ENCODE measurements at regions not wholly inside any gene's neighbourhood (a gene's known extent, or its start where the extent isn't known, plus 50 kb on each side); places are given as distances from the start of the nearest gene placed in this dataset.

DNA sequence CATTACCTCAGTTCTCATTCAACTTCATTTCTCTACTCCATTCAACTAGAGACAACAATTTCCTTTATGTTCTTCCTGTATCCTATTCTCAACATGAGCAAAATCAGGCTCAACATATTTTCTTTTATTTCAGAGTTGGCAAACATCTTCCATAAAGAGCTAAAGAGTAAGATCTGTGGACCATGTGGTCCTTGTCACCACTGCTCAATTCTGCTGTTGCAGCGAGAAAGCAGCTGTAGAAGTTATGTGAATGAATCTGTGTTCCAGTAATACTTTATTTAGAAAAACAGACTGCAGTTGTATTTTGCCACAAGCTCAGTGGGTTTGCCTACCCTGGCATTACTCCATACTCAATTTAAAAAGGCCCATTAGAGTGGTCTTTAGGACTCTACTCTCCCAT, 2057.3 kb downstream of the ARAP2 start:
- H3K27ac Mint-ChIP-seq = no peak overlapping the region

GRCh38 chr4:34191443-34191842, 2052.9 kb downstream of the ARAP2 start:
- Mint-ChIP-seq H3K9me3 (no peaks in the 10 kb centered on the region), H3K4me1 (ENCODE audit: low read depth) (no peaks in the 10 kb centered on the region), H3K4me3 (no peak overlapping the region), H3K27ac (no peak overlapping the region), H3K36me3 (ENCODE audit: low read depth) (no peaks in the 10 kb centered on the region), H3K27me3 (no peaks in the 10 kb centered on the region)
- Histone ChIP-seq H3K9me3 (ENCODE audit: control insufficient read depth in 1 of 2, insufficient read depth in 1 of 2, low read length in 2 of 2) (peaks cover 0 to 6% of the 10 kb centered on the region in 2 experiments), H3K27me3 (ENCODE audit: control insufficient read depth in 1 of 2, insufficient read depth in 2 of 2, low read length in 2 of 2) (no peaks in the 10 kb centered on the region), H3K4me3 (ENCODE audit: low read length) (no peak overlapping the region), H3K36me3 (ENCODE audit: insufficient read depth, low read length) (no peaks in the 10 kb centered on the region), H3K27ac (ENCODE audit: low read depth in 1 of 2, low read length in 2 of 2) (no peak overlapping the region), H3K4me1 (ENCODE audit: insufficient read depth, low read length) (no peaks in the 10 kb centered on the region)
- POLR2A ChIA-PET = no interaction called here
- intact Hi-C loops (cut with DNase I, micrococcal nuclease) = no loop called here
- no peak for ATAC-seq (ENCODE audit: poor library complexity)
- DNase-seq = no peak
- CTCF ChIA-PET = no interaction called here
- TF ChIP-seq CTCF (IDR thresholded peaks at IDR 0.05) = no peak

More for the DNA sequence above, 2057.3 kb downstream of the ARAP2 start:
- ChIA-PET CTCF (no interaction called here), POLR2A (no interaction called here)
- TF ChIP-seq CTCF (IDR thresholded peaks at IDR 0.05) = no peak
- no peak for ATAC-seq (ENCODE audit: poor library complexity)
- Histone ChIP-seq H3K27ac (ENCODE audit: low read depth in 1 of 2, low read length in 2 of 2) (no peak overlapping the region), H3K27me3 (ENCODE audit: control insufficient read depth in 1 of 2, insufficient read depth in 2 of 2, low read length in 2 of 2) (no peaks in the 10 kb centered on the region), H3K4me3 (ENCODE audit: low read length) (no peak overlapping the region), H3K9me3 (ENCODE audit: control insufficient read depth in 1 of 2, insufficient read depth in 1 of 2, low read length in 2 of 2) (peaks cover 0 to 6% of the 10 kb centered on the region in 2 experiments), H3K36me3 (ENCODE audit: insufficient read depth, low read length) (no peaks in the 10 kb centered on the region), H3K4me1 (ENCODE audit: insufficient read depth, low read length) (no peaks in the 10 kb centered on the region)
- Mint-ChIP-seq H3K36me3 (ENCODE audit: low read depth) (no peaks in the 10 kb centered on the region), H3K27me3 (no peaks in the 10 kb centered on the region), H3K9me3 (peaks cover 3% of the 10 kb centered on the region), H3K4me3 (no peak overlapping the region), H3K4me1 (ENCODE audit: low read depth) (no peaks in the 10 kb centered on the region)
- intact Hi-C loops (cut with DNase I, micrococcal nuclease) = no loop called here
- no peak for DNase-seq

- ATAC-seq (ENCODE audit: poor library complexity) (no peak), DNase-seq (no peak)
- Histone ChIP-seq H3K4me1 (ENCODE audit: insufficient read depth, low read length) (no peaks in the 10 kb centered on the region), H3K36me3 (ENCODE audit: insufficient read depth, low read length) (no peaks in the 10 kb centered on the region), H3K27me3 (ENCODE audit: control insufficient read depth in 1 of 2, insufficient read depth in 2 of 2, low read length in 2 of 2) (no peaks in the 10 kb centered on the region), H3K4me3 (ENCODE audit: low read length) (no peak overlapping the region), H3K9me3 (ENCODE audit: control insufficient read depth in 1 of 2, insufficient read depth in 1 of 2, low read length in 2 of 2) (peaks cover 0 to 6% of the 10 kb centered on the region in 2 experiments), H3K27ac (ENCODE audit: low read depth in 1 of 2, low read length in 2 of 2) (no peak overlapping the region)
- ChIA-PET POLR2A (no interaction called here), CTCF (no interaction called here)
- Mint-ChIP-seq H3K4me3 (no peak overlapping the region), H3K9me3 (no peaks in the 10 kb centered on the region), H3K36me3 (ENCODE audit: low read depth) (no peaks in the 10 kb centered on the region), H3K27me3 (no peaks in the 10 kb centered on the region), H3K4me1 (ENCODE audit: low read depth) (no peaks in the 10 kb centered on the region), H3K27ac (no peak overlapping the region)
- TF ChIP-seq CTCF (IDR thresholded peaks at IDR 0.05) = no peak
- intact Hi-C loops (cut with DNase I, micrococcal nuclease) = no loop called here
Observed at GRCh38 chr4:34193451-34194154, 2050.7 kb downstream of the ARAP2 start.
